ENCODE measurements at regions not wholly inside any gene's neighbourhood (a gene's known extent, or its start where the extent isn't known, plus 50 kb on each side); places are given as distances from the start of the nearest gene placed in this dataset.
A peak's percentile ranks its signal among the peaks of the same experiment; 100 is the strongest.

DNA sequence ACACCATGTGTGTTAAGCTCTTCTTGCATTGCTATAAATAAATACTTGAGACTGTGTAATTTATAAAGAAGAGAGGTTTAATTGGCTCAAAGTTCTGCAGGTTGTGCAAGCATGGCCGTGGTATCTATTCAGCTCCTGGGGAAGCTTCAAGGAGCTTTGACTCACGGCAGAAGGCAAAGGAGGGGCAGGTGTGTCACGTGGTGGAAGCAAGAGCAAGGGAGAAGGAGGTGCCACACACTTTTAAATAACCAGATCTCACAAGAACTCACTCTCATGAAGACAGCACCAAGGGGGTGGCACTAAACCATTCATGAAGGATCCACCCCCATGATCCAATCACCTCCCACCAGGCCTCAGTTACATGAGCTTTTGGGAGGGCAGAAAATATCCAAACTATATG is 193.7 kb downstream of the ERMARD start:
- DNase-seq = no peak

DNA sequence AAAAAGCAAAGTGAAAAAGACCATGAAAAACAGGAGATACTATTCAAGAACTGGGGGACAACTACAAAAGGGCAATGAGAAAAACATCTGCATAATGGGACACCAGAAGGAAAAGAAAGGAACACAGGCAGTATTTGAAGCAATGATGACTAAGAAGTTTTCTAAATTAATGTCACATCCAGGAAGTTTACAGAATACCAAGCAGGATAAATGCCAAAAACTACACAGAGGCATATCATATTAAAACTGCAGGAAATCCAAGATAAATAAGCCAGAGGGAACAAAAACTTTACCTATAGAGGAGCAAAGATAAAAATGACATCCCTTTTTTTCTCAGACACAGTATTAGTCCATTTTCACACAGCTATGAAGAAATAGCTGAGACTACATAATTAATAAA is 193.0 kb downstream of the ERMARD start:
- DNase-seq = no peak

DNA sequence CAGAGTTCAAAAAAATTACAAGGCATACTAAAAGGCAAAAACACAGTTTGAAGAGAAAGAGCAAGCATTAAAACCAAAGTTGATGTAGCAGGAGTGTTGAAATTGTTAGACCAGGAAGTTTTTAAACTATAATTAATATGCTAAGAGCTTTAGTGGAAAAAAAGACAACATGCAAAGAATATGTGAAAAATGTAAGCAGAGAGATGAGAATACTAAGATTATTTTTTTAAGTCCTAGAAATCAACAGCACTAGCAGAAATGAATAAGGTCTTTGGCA is 192.6 kb downstream of the ERMARD start:
- no peak for DNase-seq

DNA sequence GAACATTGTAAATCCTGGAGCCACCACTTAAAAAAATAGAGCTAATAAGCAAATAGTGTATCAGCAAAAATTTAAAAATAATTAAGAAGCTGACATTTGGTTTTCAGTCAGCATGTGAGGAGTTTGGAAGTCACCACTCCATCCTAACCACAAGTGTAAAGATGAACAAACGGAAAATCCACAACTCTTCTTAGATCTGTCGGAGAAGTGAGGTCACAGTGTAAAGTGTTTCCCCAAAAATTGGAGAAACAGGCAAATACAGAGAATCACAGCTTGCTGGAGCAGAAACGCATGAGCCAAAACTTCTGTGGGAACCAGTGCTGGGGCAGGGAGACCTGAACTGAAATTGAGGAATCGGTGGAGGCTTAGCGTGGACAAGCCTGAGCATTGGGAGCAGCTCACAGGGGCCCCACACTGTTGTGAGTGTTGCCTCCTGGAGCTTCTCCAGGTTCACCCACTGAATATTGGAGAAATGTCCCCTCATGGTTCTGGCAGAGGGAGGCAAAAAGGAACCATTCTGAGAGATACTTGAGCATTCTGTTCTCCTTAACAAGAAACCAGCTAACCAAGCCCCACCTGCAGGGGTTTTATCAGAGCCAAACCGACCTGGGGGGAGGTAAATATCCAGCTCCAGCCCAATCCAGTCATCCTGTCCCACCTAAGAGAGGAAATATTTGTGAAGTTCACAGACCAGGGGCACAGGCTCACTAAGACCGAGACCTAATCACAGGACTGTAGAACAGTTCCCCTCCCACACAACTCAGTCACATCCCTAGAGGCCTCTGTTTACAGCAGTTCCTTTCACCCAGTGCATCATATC is 192.0 kb downstream of the ERMARD start:
- DNase-seq = no peak

DNA sequence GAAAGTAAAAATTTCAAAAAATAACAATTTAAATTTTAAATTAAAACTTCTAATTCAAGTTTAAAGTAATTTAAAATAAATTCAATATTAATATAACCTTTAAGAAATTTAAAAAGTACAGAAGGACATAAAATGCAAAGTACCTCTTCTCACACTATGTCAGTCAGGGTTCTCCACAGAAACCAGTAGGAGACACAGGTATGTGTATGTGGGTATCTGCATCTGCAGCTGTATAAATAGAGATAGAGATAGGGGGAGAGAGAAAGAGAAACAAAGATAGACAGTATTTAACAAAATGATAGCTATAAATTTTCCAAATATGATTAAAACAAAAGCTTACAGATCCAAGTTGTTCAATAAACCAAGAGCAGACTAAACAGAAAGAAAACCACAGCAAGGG is 190.8 kb downstream of the ERMARD start:
- no peak for DNase-seq

DNA sequence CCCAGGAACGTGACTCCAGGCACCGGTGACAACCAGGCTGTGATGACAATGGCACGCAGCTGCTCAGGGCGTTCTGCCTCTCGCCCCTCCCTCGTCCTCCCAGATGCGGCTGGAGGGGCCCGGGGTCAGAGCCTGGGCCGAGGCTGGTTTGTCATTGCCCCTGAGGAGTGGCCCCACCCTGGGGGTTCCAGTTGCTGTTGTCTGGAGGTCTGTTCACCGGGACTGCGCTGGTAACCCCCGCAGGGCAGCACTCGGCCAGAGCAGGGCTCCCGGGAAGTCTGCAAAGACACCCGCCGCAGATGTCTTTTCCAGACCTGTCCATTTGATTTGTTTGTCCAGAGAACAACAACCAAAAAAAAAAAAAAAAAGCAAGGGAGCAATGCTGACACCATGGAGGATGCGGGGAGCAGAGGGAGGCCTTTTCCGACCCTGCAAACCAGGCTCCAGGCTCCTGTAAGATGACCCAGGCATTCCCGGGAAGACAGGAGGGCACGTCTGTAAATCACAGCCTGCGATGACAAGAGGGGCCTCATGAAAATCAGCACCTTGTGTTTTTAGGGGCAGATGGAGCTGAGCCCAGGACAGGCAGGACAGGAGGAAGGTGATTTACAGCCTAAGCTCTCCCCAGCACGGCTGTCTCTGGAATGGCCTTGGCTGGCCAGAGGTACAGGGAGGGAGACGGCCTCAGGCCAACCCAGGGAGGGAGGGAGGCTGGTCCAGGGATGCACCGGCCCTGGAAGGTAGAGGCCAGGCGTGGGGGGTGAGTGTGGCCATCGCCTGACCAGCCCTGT is 189.3 kb downstream of the ERMARD start:
- no peak for DNase-seq

- no peak for DNase-seq
Measured at GRCh38 chr6:169939554-169940164, 188.2 kb downstream of the ERMARD start.

DNA sequence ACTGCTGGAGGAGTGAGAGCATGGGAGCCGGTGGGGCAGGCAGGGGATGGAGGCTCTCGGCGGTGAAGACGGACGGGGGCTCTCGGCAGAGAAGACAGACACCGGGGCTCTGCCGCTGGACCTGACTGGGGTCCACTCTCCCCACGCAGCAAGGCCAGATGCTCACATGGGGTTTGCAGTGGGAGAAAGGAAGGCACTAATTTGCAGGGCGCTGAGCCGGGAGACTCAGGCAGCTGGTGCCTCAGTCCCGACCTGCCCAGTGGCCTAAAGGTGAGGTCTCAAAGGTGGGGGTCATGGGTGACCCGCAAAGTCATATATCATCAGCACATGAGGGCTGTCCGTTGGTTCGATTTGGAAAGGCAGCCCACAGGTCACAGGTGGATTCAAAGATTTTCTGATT is 187.3 kb downstream of the ERMARD start:
- no peak for DNase-seq

DNA sequence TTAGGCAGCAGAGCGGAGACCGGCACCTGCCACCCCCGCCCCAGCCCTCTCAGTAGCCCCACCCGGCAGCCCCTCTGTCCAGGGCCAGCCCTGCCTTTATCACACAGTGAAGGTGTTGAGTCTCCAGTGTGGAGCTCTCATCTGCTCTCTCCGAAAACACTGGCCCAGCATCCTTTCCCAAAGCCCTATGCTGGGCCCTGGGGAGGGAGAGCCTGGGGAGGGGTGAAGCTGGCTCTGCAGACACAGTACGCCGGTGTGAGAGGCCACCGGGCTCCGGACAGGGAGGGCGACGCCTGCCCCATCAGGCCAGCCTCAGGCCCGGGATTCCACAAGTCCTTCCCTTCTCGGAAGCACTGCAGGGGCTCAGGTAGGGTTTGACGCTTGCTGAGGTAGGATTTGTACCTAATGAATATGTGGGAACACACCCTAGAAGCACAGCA is 186.9 kb downstream of the ERMARD start:
- no peak for DNase-seq

DNA sequence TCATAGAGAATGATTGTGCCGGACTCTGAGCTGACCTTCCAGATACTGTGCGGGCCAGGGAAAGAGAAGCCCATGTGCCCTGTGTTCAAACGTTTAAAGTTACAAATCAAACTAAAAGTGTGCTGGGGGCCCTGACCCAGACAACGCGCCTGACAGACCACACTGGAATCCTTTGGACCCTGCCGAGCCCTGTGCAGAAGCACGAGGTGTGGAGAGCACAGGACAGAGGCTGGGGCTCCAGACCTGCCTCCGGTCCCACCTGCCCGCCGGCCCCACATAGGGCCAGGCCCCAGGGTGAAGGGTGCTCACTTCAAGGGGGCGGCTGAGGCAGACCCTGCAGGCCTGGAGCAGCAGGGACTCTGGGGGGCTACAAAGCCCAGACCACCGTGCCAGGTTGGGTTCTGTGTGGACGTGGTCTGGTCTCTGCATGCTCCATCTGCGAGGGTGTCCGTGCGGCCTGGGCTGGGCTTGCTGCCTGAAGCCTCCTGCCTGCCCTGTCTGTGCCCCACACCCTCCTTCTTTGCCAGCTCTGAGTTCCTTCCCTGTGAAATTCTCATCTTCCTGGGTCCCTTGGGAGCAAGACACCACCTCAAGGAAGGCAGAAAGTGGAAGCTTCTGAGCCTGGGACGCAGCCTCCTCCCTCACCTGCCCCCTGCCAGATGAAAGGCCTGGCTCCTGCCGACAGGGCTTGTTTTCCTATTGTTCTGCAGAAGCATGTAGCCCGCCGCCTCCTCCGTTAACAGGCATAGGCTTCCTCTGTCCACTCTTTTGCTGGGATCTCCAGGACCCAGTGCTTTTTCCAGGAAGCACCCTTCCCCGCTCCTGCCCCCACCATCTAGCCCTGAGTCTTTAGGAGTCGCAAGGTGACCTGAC is 186.2 kb downstream of the ERMARD start:
- DNase-seq = no peak

- no peak for DNase-seq
Measured at GRCh38 chr6:169936355-169936975, 185.0 kb downstream of the ERMARD start.

DNA sequence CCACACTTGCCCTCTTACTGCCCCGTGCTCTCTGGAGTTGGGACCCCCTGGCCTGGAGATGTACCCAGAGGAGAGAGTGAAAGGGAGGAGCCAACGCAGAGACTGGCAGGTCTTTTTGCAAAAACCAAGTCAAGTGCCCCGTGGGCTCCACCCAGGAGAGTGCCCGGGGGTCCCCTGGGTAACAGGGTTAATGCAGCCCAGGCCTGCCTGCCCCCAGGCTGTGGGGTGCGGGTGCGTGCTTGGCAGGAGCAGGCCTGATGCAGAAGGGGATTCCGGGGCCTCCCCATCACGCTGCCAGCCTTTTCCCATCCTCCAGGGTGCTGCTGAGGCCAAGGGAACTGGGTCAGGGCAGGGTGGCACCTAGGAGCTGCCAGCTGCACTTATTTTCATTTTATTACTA is 184.4 kb downstream of the ERMARD start:
- DNase-seq = no peak

- peak; percentile 84 for DNase-seq
Measured at GRCh38 chr6:169935348-169935718, 183.9 kb downstream of the ERMARD start.

GRCh38 chr6:169934699-169935347 is 183.4 kb downstream of the ERMARD start:
- no peak for DNase-seq

- no peak for DNase-seq
Measured at GRCh38 chr6:169933839-169934698, 182.6 kb downstream of the ERMARD start.

GRCh38 chr6:169933251-169933821 is 181.9 kb downstream of the ERMARD start:
- no peak for DNase-seq

DNA sequence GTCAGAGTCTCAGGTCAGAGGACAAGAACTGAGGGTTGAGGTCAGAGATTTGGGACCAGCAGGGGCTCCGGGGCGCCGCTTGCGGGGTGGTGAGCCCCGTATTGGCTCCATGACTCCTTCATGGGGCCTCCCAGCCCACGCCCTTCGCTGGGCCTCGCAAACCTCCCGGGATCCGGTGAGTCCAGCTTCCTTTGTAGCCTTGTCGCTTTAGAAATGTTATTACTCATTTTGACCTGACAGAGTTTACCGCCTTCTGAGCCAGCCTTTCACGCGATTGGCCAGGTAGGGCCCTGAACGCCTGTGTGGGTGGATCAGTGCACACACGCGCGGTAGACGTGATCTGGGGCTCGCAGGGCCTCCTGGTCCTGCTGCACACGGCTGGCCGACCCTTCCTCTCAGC is 181.1 kb downstream of the ERMARD start:
- no peak for DNase-seq

GRCh38 chr6:169931261-169931660 is 179.8 kb downstream of the ERMARD start:
- DNase-seq = no peak

- DNase-seq = no peak
Measured at GRCh38 chr6:169930799-169931198, 179.4 kb downstream of the ERMARD start.

DNA sequence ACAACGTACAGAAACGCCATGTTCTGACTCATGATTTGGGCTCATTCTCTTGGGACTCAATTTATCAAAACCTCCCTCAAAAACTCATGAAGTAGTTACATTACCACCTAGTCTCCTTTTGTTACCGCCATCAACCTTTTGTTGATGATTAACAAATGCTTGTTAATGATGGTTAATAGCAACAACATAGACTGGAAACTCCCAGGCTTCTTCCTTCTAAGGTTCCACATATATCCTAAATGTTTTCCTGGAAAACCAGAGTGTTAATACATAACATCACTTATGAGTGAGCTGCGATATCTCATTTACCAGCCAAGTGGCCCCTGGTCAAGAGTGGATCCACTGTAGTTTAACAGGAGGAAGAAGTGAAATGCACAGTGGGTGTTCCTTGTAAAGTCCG is 176.3 kb downstream of the ERMARD start:
- no peak for DNase-seq

All from renal pelvis (tissue), 1 donor.